ENCODE measurements at regions not wholly inside any gene's neighbourhood (a gene's known extent, or its start where the extent isn't known, plus 50 kb on each side); places are given as distances from the start of the nearest gene placed in this dataset.
"Not testable (repeated sequence)": the region's sequence is repeated elsewhere in the genome, so short reads cannot be mapped to it uniquely, and the experiment has no call there.

DNA sequence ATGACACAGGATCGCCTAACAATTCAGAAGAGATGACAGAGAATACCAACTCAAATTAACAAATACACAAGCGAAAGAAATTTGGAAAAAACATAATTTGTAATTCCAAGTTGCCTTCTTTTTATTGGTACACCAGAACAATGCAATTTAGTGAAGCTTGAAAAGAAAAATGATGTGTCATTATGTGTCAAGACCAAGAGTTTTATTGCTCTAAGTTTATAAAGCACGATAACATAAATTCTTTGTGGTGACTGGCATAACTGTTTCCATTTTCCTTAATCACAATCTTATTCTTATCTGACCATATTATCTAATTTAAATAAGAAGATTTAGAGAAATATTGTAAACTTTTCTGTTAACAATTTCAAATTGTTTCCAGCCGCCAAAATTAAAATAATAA is 273.2 kb upstream of the TECRL start:
- Mint-ChIP-seq H3K27me3 (no peaks in the 10 kb centered on the region), H3K9me3 (peaks cover under 1% of the 10 kb centered on the region), H3K27ac (no peak overlapping the region), H3K4me3 (no peak overlapping the region), H3K36me3 (ENCODE audit: low read depth) (no peaks in the 10 kb centered on the region), H3K4me1 (no peaks in the 10 kb centered on the region)
- intact Hi-C loops (cut with micrococcal nuclease), result no loop called here
- no peak for DNase-seq

DNA sequence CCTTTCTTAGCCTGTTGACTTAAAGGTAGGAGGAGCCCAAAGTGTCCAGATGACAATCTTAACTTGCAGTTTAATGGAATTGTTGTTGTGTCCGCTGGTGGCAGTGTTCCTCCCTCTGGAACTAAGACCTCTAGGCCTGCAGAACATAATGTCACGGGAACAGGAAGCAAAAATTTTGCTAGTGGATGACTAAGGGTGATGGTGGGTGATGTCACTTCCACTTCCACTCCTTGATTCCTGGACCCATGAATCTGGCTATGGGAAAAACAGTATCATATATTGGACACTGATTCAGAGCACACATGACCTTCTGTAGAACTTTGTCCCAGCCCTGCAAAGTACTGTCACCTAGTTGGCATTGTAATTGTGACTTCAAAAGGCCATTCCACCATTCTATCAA is 263.9 kb upstream of the TECRL start:
- intact Hi-C loops (cut with micrococcal nuclease), result not testable (repeated sequence)
- H3K9me3 Mint-ChIP-seq, result peaks cover 16% of the 10 kb centered on the region

DNA sequence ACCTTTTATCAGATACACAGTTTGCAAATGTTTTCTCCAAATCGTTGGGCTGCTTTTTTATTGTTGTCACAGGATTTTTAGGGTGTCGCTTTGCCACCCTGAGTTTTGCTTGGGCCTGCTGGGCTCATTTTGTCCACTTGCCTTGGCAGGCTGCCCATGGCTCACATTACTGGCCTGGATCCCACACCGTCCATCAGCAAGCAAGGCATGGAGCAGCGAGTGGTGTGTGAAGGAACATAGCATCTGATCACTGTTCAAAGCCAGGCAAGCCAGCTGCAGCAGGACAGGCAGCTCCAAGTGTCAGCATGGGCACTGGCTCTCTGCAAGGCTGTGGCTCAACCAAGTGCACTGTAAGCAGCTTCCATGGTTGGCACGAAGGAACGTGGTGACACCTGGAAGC is 261.4 kb upstream of the TECRL start:
- intact Hi-C loops (cut with micrococcal nuclease), result no loop called here
- Mint-ChIP-seq H3K4me1 (no peaks in the 10 kb centered on the region), H3K36me3 (ENCODE audit: low read depth) (no peaks in the 10 kb centered on the region), H3K9me3 (peaks cover 3% of the 10 kb centered on the region), H3K4me3 (no peak overlapping the region), H3K27ac (no peak overlapping the region), H3K27me3 (no peaks in the 10 kb centered on the region)
- no peak for DNase-seq

More for the DNA sequence above, 263.9 kb upstream of the TECRL start:
- not testable (repeated sequence) for H3K27ac Mint-ChIP-seq; H3K27me3 Mint-ChIP-seq; DNase-seq; H3K4me1 Mint-ChIP-seq; H3K4me3 Mint-ChIP-seq; H3K36me3 Mint-ChIP-seq (ENCODE audit: low read depth)

DNA sequence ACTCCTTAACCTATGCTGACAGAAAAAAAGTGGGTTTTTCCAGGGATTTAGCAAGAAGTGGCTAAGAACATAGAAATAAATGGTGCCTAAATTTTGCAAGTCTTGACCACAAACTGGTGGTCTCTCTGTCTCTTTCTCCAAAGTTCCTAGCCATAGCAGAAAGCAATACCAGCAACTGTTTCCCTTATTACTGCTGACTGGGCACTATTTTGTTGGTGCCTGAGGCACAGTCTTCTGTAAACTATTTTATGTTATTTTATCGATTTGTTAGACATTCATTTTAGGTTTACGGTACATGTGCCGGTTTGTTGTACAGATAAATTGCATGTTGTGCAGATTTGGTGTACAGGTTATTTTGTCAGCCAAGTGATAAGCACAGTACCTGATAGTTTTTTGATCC is 234.6 kb upstream of the TECRL start:
- no peaks in the 10 kb centered on the region for H3K4me1 Mint-ChIP-seq
- H3K36me3 Mint-ChIP-seq (ENCODE audit: low read depth), result no peaks in the 10 kb centered on the region

DNA sequence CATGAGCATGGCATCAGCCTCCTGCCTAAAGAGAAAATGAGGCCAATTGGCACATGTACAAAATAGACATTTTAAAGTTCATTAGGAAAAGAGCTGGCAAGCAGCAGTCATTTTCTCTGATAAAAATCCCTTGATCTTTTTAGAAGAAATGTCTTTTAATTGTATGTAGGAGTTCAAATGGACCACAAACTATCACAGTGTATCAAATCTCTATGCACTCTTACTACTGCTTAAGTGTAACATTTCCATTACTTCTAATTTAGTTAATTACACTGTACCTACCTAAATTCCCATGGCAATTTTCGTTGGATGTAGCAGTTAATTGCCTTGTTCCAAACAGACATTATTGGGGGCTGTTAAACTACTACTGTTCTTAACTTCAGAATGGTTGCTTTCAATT is 233.7 kb upstream of the TECRL start:
- Mint-ChIP-seq H3K27me3 (no peaks in the 10 kb centered on the region), H3K4me3 (no peak overlapping the region), H3K9me3 (no peaks in the 10 kb centered on the region), H3K36me3 (ENCODE audit: low read depth) (no peaks in the 10 kb centered on the region), H3K4me1 (no peaks in the 10 kb centered on the region), H3K27ac (no peak overlapping the region)
- intact Hi-C loops (cut with micrococcal nuclease), result no loop called here
- no peak for DNase-seq

More for the DNA sequence above, 234.6 kb upstream of the TECRL start:
- H3K4me3 Mint-ChIP-seq, result no peak overlapping the region
- H3K27ac Mint-ChIP-seq, result no peak overlapping the region
- H3K9me3 Mint-ChIP-seq, result no peaks in the 10 kb centered on the region
- intact Hi-C loops (cut with micrococcal nuclease), result no loop called here
- no peak for DNase-seq
- H3K27me3 Mint-ChIP-seq, result no peaks in the 10 kb centered on the region

DNA sequence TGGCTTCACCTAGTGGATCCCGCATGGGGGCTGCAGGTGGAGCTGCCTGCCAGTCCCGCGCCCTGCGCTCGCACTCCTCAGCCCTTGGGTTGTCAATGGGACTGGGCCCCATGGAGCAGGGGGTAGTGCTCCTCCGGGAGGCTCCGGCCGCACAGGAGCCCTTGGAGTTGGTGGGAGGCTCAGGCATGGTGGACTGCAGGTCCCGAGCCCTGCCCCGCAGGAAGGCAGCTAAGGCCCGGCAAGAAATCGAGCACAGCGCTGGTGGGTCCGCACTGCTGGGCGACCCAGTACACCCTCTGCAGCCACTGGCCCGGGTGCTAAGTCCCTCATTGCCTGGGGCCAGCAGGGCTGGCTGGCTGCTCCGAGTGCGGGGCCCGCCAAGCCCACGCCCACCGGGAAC is 231.2 kb upstream of the TECRL start:
- intact Hi-C loops (cut with micrococcal nuclease); H3K9me3 Mint-ChIP-seq; DNase-seq; H3K4me1 Mint-ChIP-seq; H3K36me3 Mint-ChIP-seq (ENCODE audit: low read depth); H3K4me3 Mint-ChIP-seq; H3K27me3 Mint-ChIP-seq; H3K27ac Mint-ChIP-seq: not testable (repeated sequence)

DNA sequence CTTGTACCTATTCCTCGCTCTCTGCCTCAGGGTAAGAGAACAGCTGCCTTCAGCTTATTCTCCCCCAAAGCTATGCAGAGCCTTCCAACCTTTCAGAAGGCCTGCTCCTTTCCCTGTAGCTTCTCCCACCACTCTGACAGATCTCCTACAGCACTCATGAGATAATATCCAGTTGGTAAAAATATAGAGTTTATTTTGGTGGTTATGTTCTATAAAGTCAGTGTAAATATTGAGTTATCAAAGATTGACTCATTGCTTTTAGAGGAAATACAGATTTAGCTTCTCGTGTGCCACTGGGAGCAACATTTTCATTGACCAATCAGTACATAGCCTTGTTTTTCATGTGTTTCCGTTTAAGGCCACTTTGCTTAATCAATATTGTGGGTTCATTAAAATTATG is 216.2 kb upstream of the TECRL start:
- no peak for DNase-seq
- no peaks in the 10 kb centered on the region for H3K9me3 Mint-ChIP-seq
- intact Hi-C loops (cut with micrococcal nuclease), result no loop called here
- H3K27me3 Mint-ChIP-seq, result no peaks in the 10 kb centered on the region
- H3K36me3 Mint-ChIP-seq (ENCODE audit: low read depth), result no peaks in the 10 kb centered on the region
- no peak overlapping the region for H3K4me3 Mint-ChIP-seq
- no peak overlapping the region for H3K27ac Mint-ChIP-seq
- H3K4me1 Mint-ChIP-seq, result no peaks in the 10 kb centered on the region

DNA sequence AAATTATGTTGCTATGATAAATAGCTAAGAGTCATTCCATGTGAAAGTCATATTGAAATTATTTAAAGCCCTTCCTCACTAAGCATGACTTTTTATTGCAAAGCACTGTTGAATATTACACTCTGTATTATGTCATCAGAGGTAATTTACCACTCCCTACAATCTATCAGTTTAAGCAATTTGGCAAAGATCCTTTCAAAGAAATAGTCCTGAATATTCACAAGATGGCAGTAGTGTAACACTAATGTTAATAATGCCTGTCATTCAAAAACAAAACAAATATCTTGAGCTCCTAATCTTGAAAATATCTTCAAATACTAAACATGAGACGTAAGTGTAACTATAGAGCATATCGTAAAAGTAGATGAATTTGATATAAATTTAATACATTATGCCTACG is 208.6 kb upstream of the TECRL start:
- no peak for DNase-seq
- H3K27me3 Mint-ChIP-seq, result no peaks in the 10 kb centered on the region
- no peak overlapping the region for H3K27ac Mint-ChIP-seq
- H3K4me1 Mint-ChIP-seq, result no peaks in the 10 kb centered on the region
- intact Hi-C loops (cut with micrococcal nuclease), result no loop called here
- H3K36me3 Mint-ChIP-seq (ENCODE audit: low read depth), result no peaks in the 10 kb centered on the region
- H3K4me3 Mint-ChIP-seq, result no peak overlapping the region
- no peaks in the 10 kb centered on the region for H3K9me3 Mint-ChIP-seq

DNA sequence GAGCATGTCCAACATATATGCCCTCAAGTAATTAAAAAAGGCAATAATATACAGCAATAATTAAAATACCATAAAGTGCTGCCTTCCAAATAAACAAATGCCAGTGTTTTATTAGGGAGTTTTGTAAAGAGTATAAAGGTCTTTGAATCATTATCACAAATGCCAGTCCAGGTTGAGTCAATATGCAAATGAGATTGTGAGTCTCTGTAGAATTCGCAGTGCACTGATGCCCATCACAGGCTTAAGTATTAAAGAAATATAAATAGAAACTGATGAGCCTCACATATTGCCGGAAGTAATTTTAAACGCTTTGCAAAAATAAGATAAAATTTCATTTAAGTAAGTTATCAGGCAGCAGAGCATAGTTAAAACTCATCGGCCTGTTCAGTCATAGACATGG is 205.0 kb upstream of the TECRL start:
- Mint-ChIP-seq H3K27me3 (no peaks in the 10 kb centered on the region), H3K4me1 (no peaks in the 10 kb centered on the region), H3K27ac (no peak overlapping the region), H3K36me3 (ENCODE audit: low read depth) (no peaks in the 10 kb centered on the region), H3K9me3 (no peaks in the 10 kb centered on the region), H3K4me3 (no peak overlapping the region)
- intact Hi-C loops (cut with micrococcal nuclease), result no loop called here
- no peak for DNase-seq

DNA sequence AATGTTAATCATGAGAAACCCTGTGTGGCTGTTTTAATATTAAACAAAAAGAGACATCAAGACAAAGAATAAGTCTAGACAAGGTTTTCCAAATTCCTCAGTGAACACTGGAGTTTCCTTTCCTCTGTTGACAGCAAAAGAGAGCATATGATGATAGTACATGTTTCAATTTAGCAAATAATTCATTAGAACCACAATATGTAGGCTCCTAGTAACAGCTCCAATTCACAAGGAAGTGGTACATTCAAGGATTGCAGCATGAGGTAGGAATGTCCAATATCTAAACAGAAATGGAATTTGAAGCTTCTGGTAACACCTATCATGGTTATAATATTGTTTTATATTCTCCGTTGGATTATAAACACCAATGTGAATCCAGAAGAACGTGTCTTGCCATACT is 203.8 kb upstream of the TECRL start:
- H3K27me3 Mint-ChIP-seq, result no peaks in the 10 kb centered on the region
- intact Hi-C loops (cut with micrococcal nuclease), result no loop called here
- H3K27ac Mint-ChIP-seq, result no peak overlapping the region
- no peaks in the 10 kb centered on the region for H3K9me3 Mint-ChIP-seq
- no peak for DNase-seq
- no peaks in the 10 kb centered on the region for H3K4me1 Mint-ChIP-seq
- H3K36me3 Mint-ChIP-seq (ENCODE audit: low read depth), result no peaks in the 10 kb centered on the region
- H3K4me3 Mint-ChIP-seq, result no peak overlapping the region

DNA sequence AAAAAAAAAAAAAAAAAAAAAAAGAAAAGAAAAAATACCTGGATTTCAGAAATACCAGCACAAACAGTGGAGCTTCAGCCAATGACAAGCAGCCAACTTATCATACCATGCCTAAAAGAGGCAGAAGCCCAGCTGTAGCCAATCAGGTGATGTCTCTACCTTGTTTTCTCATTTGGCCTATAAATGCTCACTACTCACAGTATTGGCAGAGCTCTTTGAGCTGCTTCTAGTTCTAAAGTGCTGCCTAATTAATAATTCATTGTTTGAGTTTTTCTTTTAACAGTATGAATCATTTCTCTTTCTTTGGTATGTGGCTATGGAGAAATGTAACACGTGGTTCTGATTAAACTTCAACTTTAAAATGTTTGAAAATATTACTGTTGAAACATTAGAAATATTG is 188.8 kb upstream of the TECRL start:
- Mint-ChIP-seq H3K27me3 (no peaks in the 10 kb centered on the region), H3K27ac (no peak overlapping the region), H3K36me3 (ENCODE audit: low read depth) (no peaks in the 10 kb centered on the region), H3K4me3 (no peak overlapping the region), H3K9me3 (no peaks in the 10 kb centered on the region), H3K4me1 (no peaks in the 10 kb centered on the region)
- DNase-seq, result no peak
- intact Hi-C loops (cut with micrococcal nuclease), result no loop called here

DNA sequence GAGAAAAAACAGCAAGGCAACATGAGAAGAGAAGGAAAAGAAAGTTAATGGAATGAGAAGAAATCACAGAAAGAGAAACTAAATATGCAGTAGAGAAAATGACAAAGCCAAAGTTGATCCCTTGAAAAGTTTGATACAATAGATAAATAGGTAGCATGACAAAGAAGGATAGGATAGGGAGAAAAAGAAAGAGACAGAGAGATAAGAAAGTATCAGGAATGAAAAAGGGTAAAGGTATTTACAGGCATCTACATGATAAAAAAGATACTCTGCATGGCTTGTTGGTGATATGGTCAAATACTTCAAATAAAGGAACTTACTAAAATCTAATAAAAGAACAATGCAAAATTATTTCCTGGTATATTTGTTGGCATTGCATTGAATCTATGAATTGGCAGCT is 185.5 kb upstream of the TECRL start:
- no peak overlapping the region for H3K4me3 Mint-ChIP-seq
- DNase-seq, result no peak
- no peaks in the 10 kb centered on the region for H3K4me1 Mint-ChIP-seq
- no peaks in the 10 kb centered on the region for H3K27me3 Mint-ChIP-seq
- intact Hi-C loops (cut with micrococcal nuclease), result no loop called here
- no peak overlapping the region for H3K27ac Mint-ChIP-seq
- H3K36me3 Mint-ChIP-seq (ENCODE audit: low read depth), result no peaks in the 10 kb centered on the region
- no peaks in the 10 kb centered on the region for H3K9me3 Mint-ChIP-seq

DNA sequence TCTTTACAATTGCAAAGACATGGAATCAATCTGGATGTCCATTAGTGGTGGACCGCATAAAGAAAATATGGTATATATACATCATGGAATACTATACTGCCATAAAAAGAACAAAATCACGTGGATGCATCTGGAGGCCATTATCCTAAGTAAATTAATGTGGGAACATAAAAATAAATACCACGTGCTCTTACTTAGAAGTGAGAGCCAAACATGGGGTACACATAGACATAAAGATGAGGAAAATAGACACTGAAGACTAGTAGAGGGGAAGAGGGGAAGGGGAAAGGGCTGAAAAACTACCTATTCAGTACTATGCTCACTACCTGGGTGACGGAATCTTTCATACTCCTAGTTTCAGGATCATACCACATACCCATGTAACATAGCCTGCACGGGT is 179.3 kb upstream of the TECRL start:
- Mint-ChIP-seq H3K27ac (no peak overlapping the region), H3K27me3 (no peaks in the 10 kb centered on the region), H3K36me3 (ENCODE audit: low read depth) (no peaks in the 10 kb centered on the region), H3K4me3 (no peak overlapping the region), H3K9me3 (no peaks in the 10 kb centered on the region), H3K4me1 (no peaks in the 10 kb centered on the region)
- intact Hi-C loops (cut with micrococcal nuclease), result no loop called here
- DNase-seq, result no peak

DNA sequence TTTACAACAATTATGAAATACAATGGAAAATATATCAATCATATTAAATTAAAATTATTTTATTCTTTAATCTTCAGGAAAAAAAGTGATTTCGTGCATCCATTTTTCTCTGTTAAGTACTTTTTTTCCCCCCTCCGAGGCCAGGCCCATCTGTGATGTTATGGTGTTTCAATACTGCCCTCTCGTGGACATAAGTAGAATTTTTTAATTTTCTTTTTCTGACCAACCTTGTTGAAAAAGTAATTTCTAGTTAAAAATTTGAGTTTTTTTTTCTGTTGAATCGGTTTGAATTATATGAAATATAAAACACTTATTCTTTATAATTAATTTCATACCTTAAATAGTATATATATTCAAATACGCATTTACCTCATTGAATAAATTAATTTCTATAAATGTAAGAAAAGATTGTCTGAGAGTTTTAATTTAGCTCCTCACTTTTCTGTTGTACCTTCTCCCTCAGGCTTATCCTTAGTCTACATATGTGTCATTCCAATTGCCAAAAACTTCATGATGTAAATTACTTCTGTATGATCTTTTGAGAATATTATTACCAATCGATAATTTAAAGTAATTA is 175.8 kb upstream of the TECRL start:
- Mint-ChIP-seq H3K36me3 (ENCODE audit: low read depth) (no peaks in the 10 kb centered on the region), H3K4me3 (no peak overlapping the region), H3K4me1 (no peaks in the 10 kb centered on the region), H3K27ac (no peak overlapping the region), H3K9me3 (no peaks in the 10 kb centered on the region), H3K27me3 (no peaks in the 10 kb centered on the region)
- no peak for DNase-seq
- intact Hi-C loops (cut with micrococcal nuclease), result no loop called here

DNA sequence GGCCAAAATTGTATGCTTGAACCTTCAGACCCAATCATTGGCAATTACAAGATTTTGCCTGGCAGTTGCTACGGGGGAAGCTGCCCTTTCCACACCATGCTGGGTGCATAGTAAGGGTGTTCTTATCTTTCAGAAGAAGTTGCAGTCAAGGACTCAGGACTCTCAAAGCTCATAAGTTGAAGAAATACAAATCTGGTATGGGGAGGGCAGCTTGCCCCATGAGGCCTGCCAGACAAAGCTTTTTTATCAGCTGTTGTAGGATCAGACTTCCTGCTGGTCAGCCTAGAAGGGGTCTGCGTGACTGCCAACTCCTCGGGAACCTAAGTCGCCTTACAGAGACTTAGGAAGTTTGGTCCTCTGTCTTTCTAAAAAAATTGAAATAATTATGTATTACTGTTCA is 174.9 kb upstream of the TECRL start:
- H3K4me3 Mint-ChIP-seq, result no peak overlapping the region
- H3K4me1 Mint-ChIP-seq, result no peaks in the 10 kb centered on the region
- intact Hi-C loops (cut with micrococcal nuclease), result no loop called here
- no peaks in the 10 kb centered on the region for H3K36me3 Mint-ChIP-seq (ENCODE audit: low read depth)
- H3K27ac Mint-ChIP-seq, result no peak overlapping the region
- no peaks in the 10 kb centered on the region for H3K27me3 Mint-ChIP-seq
- H3K9me3 Mint-ChIP-seq, result no peaks in the 10 kb centered on the region
- DNase-seq, result no peak
